Adipocyte (in vitro differentiated cells): ENCODE measurements at regions not wholly inside any gene's neighbourhood (a gene's known extent, or its start where the extent isn't known, plus 50 kb on each side); places are given as distances from the start of the nearest gene placed in this dataset.

Experiments used
- DNase-seq: peaks from one replicate; pipeline ENCODE4 v3.0.0-alpha.2; 2015; ENCODE audit warnings: low read depth
- H3K27me3 ChIP-seq: replicated peaks from 2 replicates; pipeline ENCODE4 v1.7.0; 2013; ENCODE audit warnings: mild to moderate bottlenecking, low read length, moderate library complexity; ENCODE audit not compliant: control insufficient read depth, insufficient read depth
- H3K36me3 ChIP-seq: 2 replicates; pipeline ENCODE4 v1.7.0; 2013; ENCODE audit warnings: low read length, mild to moderate bottlenecking, moderate library complexity; ENCODE audit not compliant: control insufficient read depth, insufficient read depth, severe bottlenecking
- H3K4me1 ChIP-seq: 2 replicates; pipeline ENCODE4 v1.7.0; 2013; ENCODE audit warnings: mild to moderate bottlenecking, low read length, moderate library complexity; ENCODE audit not compliant: control insufficient read depth, insufficient read depth
- H3K4me3 ChIP-seq: 2 replicates; pipeline ENCODE4 v1.7.0; 2013; ENCODE audit warnings: mild to moderate bottlenecking, low read length, moderate library complexity
- H3K9ac ChIP-seq: 2 replicates; pipeline ENCODE4 v1.7.0; 2013; ENCODE audit warnings: mild to moderate bottlenecking, low read length, moderate library complexity
- H3K9me3 ChIP-seq: 2 replicates; pipeline ENCODE4 v1.7.0; 2013; ENCODE audit warnings: mild to moderate bottlenecking, low read length, moderate library complexity; ENCODE audit not compliant: control insufficient read depth

GRCh38 chrX:13476384-13476783, 93.0 kb upstream of the EGFL6 start:
- H3K4me3 ChIP-seq, result no peak overlapping the region
- no peak overlapping the region for H3K9ac ChIP-seq
- H3K27me3 ChIP-seq, result no peaks in the 10 kb centered on the region
- H3K9me3 ChIP-seq, result no peaks in the 10 kb centered on the region
- H3K36me3 ChIP-seq, result no peaks in the 10 kb centered on the region
- peaks cover 23% of the 10 kb centered on the region for H3K4me1 ChIP-seq
- no peak for DNase-seq

GRCh38 chrX:13474164-13474516, 95.3 kb upstream of the EGFL6 start:
- DNase-seq, result no peak
- H3K4me3 ChIP-seq, result peak overlapping the region; percentile 19
- no peaks in the 10 kb centered on the region for H3K36me3 ChIP-seq
- peak overlapping the region; percentile 55 for H3K9ac ChIP-seq
- no peaks in the 10 kb centered on the region for H3K9me3 ChIP-seq
- H3K4me1 ChIP-seq, result peaks cover 31% of the 10 kb centered on the region
- no peaks in the 10 kb centered on the region for H3K27me3 ChIP-seq

- peak; percentile 19 for DNase-seq
These were observed 95.8 kb upstream of the EGFL6 start for GRCh38 chrX:13473442-13474163.

GRCh38 chrX:13472975-13473374, 96.4 kb upstream of the EGFL6 start:
- peaks cover 29% of the 10 kb centered on the region for H3K4me1 ChIP-seq
- no peaks in the 10 kb centered on the region for H3K27me3 ChIP-seq
- H3K4me3 ChIP-seq, result peak overlapping the region; percentile 19

More at GRCh38 chrX:13473442-13474163, 95.8 kb upstream of the EGFL6 start:
- no peaks in the 10 kb centered on the region for H3K27me3 ChIP-seq
- no peaks in the 10 kb centered on the region for H3K36me3 ChIP-seq
- H3K9ac ChIP-seq, result peak overlapping the region; percentile 55
- peaks cover 29% of the 10 kb centered on the region for H3K4me1 ChIP-seq
- peak overlapping the region; percentile 19 for H3K4me3 ChIP-seq
- H3K9me3 ChIP-seq, result no peaks in the 10 kb centered on the region

GRCh38 chrX:13471269-13471668, 98.1 kb upstream of the EGFL6 start:
- DNase-seq, result no peak
- Histone ChIP-seq H3K4me3 (no peak overlapping the region), H3K4me1 (peaks cover 29% of the 10 kb centered on the region), H3K27me3 (no peaks in the 10 kb centered on the region), H3K9ac (no peak overlapping the region), H3K9me3 (no peaks in the 10 kb centered on the region), H3K36me3 (no peaks in the 10 kb centered on the region)

More at GRCh38 chrX:13472975-13473374, 96.4 kb upstream of the EGFL6 start:
- Histone ChIP-seq H3K9me3 (no peaks in the 10 kb centered on the region), H3K9ac (peak overlapping the region; percentile 55), H3K36me3 (no peaks in the 10 kb centered on the region)
- no peak for DNase-seq

GRCh38 chrX:13470685-13470977, 98.8 kb upstream of the EGFL6 start:
- Histone ChIP-seq H3K27me3 (no peaks in the 10 kb centered on the region), H3K4me1 (peaks cover 29% of the 10 kb centered on the region), H3K4me3 (no peak overlapping the region), H3K36me3 (no peaks in the 10 kb centered on the region), H3K9me3 (no peaks in the 10 kb centered on the region), H3K9ac (no peak overlapping the region)
- DNase-seq, result no peak

- H3K9me3 ChIP-seq, result no peaks in the 10 kb centered on the region
- H3K4me1 ChIP-seq, result peaks cover 29% of the 10 kb centered on the region
- H3K27me3 ChIP-seq, result no peaks in the 10 kb centered on the region
- no peak overlapping the region for H3K9ac ChIP-seq
- no peak overlapping the region for H3K4me3 ChIP-seq
- no peak for DNase-seq
- no peaks in the 10 kb centered on the region for H3K36me3 ChIP-seq
These were observed 99.3 kb upstream of the EGFL6 start for GRCh38 chrX:13469963-13470684.

- H3K9me3 ChIP-seq, result peaks cover 1% of the 10 kb centered on the region
- no peak for DNase-seq
- no peaks in the 10 kb centered on the region for H3K36me3 ChIP-seq
- no peaks in the 10 kb centered on the region for H3K27me3 ChIP-seq
- H3K9ac ChIP-seq, result no peak overlapping the region
- no peak overlapping the region for H3K4me3 ChIP-seq
- peaks cover 17% of the 10 kb centered on the region for H3K4me1 ChIP-seq
These were observed 101.3 kb upstream of the EGFL6 start for GRCh38 chrX:13468096-13468495.

- Histone ChIP-seq H3K27me3 (no peaks in the 10 kb centered on the region), H3K9ac (no peak overlapping the region), H3K9me3 (peaks cover 7% of the 10 kb centered on the region), H3K4me3 (no peak overlapping the region), H3K4me1 (peaks cover 12% of the 10 kb centered on the region), H3K36me3 (no peaks in the 10 kb centered on the region)
- no peak for DNase-seq
These were observed 102.2 kb upstream of the EGFL6 start for GRCh38 chrX:13467243-13467642.

GRCh38 chrX:13464599-13465275, 104.7 kb upstream of the EGFL6 start:
- Histone ChIP-seq H3K9ac (no peak overlapping the region), H3K4me1 (no peaks in the 10 kb centered on the region), H3K36me3 (no peaks in the 10 kb centered on the region), H3K9me3 (peaks cover 7% of the 10 kb centered on the region), H3K27me3 (peaks cover 3% of the 10 kb centered on the region), H3K4me3 (no peak overlapping the region)
- DNase-seq, result no peak

- H3K4me3 ChIP-seq, result no peak overlapping the region
- no peak overlapping the region for H3K9ac ChIP-seq
- peaks cover 7% of the 10 kb centered on the region for H3K9me3 ChIP-seq
- H3K36me3 ChIP-seq, result no peaks in the 10 kb centered on the region
- peak; percentile 76 for DNase-seq
- H3K27me3 ChIP-seq, result peaks cover 3% of the 10 kb centered on the region
- H3K4me1 ChIP-seq, result no peaks in the 10 kb centered on the region
These were observed 105.8 kb upstream of the EGFL6 start for GRCh38 chrX:13463608-13464007.
